Stimulated activated CD8-positive, alpha-beta memory T cell treated with anti-CD3 and anti-CD28 coated beads, Interleukin-4, amount 100 ng/mL, for 24 hours (primary cell): ENCODE measurements at regions not wholly inside any gene's neighbourhood (a gene's known extent, or its start where the extent isn't known, plus 50 kb on each side); places are given as distances from the start of the nearest gene placed in this dataset.
"Not testable (repeated sequence)": the region's sequence is repeated elsewhere in the genome, so short reads cannot be mapped to it uniquely, and the experiment has no call there.

Experiments
- DNase-seq: peaks from one replicate; pipeline ENCODE4 v3.0.0-alpha.2; 2020; ENCODE audit warnings: low read depth

DNA sequence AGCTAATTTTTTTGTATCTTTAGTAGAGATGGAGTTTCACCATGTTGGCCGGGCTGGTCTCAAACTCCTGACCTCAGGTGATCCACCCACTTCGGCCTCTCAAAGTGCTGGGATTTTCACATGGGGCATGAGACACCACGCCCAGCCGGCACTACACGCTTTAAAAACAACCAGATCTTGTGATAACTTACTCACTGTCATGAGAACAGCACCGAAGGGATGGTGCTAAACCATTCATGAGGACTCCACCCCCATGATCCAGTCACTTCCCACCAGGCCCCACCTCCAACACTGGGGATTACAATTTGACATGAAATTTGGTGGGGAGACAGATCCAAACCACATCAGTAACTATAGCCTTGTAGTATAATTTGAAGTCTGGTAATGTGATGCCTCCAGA lies 67.4 kb upstream of the ZNF169 start:
- not testable (repeated sequence) for DNase-seq

GRCh38 chr9:94198414-94198813 lies 60.7 kb upstream of the ZNF169 start:
- DNase-seq, result no peak

DNA sequence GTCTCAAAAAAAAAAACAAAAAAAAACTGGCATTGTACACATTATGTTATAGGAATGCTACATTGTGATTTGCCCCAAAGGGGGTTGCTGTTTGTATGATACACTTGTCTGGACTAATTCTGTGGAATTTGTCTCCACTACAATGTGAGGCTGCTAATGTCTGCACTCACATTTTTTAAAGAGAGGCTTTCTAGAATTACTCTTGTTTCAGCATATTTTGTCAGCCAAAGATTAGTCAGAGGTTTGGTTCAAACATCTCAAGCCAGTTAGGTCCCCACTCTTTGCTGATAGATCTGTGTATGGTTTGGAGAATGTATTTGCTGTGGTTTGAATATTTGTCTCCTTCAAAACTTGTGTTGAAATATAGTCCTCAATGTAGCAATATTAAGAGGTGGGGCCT lies 59.3 kb upstream of the ZNF169 start:
- no peak for DNase-seq

DNA sequence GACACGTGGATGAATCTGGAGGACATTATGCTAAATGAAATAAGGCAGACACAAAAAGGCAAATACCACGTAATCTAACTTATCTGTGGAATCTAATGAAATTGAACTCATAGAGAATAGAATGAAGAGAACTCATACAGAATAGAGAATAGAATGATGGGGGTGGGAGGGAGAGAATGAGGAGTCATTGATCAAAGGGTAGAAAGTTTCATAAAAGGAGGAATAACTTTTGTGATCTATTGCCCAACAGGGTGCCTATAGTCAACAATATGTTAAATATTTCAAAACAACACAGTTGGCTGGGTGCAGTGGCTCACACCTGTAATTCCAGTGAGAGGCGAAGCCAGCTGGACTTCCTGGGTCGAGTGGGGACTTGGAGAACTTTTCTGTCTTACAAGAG lies 54.9 kb upstream of the ZNF169 start:
- DNase-seq, result no peak

DNA sequence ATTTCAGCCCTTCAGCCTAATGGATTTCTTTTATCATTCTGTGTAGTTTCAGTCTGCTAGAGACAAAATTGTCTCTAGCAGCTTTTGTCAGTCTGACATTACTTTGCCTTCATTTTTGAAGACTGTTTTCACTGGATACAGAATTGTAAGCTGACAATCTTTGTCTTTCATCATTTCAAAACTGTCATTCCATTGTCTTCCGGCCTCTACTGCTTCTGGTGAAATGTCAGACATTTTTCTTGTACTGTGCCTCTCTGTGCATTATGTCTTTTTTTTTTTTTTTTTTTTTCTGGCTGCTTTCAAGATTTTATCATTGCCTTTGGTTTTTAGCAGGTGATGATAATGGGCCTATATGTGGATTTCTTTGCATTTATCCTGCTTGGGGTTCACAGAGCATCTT lies 51.3 kb upstream of the ZNF169 start:
- no peak for DNase-seq
